Kidney epithelial cell (primary cell): ENCODE measurements at regions not wholly inside any gene's neighbourhood (a gene's known extent, or its start where the extent isn't known, plus 50 kb on each side); places are given as distances from the start of the nearest gene placed in this dataset.

Source experiments
- DNase-seq: peaks from one replicate; pipeline ENCODE4 v3.0.0-alpha.2; 2010; ENCODE audit warnings: low read depth
- H3K27me3 ChIP-seq: 2 replicates; pipeline ENCODE4 v1.6.0; 2011; ENCODE audit warnings: low read length; ENCODE audit not compliant: control insufficient read depth, insufficient read depth
- H3K36me3 ChIP-seq: 2 replicates; pipeline ENCODE4 v1.5.1; 2011; ENCODE audit warnings: low read length; ENCODE audit not compliant: control insufficient read depth, insufficient read depth
- H3K4me3 ChIP-seq: 2 replicates; pipeline ENCODE4 v1.5.1; 2011; ENCODE audit warnings: low read depth, mild to moderate bottlenecking, control low read depth, low read length
- CTCF ChIP-seq: IDR thresholded peaks from 2 replicates; pipeline ENCODE4 v1.5.1; 2011; ENCODE audit warnings: mild to moderate bottlenecking, moderate library complexity, low read length, control low read depth, inconsistent platforms; ENCODE audit not compliant: insufficient read depth, poor library complexity, severe bottlenecking

GRCh38 chr16:51402785-51403184 is 251.7 kb upstream of the SALL1 start:
- H3K27me3 ChIP-seq = no peaks in the 10 kb centered on the region
- no peak for DNase-seq
- H3K4me3 ChIP-seq = no peak overlapping the region
- no peaks in the 10 kb centered on the region for H3K36me3 ChIP-seq
- TF ChIP-seq CTCF = no peak

DNA sequence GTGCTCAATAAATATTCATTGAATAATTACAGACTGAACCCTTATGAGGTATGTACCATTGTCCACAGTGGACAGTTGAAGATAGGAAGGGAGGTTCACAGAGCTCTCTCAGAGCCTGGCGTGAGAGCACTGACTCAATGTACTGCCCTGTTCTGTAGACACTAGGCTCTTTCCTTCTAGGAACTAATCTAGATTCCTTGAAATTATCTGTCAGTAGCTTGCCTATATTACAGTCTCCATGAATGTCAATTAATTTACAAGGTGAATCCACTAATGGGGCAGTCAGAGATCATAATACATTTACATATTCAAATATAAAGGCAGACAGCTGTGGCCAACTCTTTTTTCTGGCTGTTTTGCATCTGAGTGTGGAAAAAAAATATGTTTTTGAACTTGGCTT is 251.2 kb upstream of the SALL1 start:
- Histone ChIP-seq H3K4me3 (no peak overlapping the region), H3K27me3 (no peaks in the 10 kb centered on the region), H3K36me3 (no peaks in the 10 kb centered on the region)
- DNase-seq = no peak
- TF ChIP-seq CTCF = no peak

- no peaks in the 10 kb centered on the region for H3K36me3 ChIP-seq
- H3K27me3 ChIP-seq = no peaks in the 10 kb centered on the region
- no peak overlapping the region for H3K4me3 ChIP-seq
- no peak for DNase-seq
- no peak for TF ChIP-seq CTCF
Measured at GRCh38 chr16:51401673-51402072, 250.6 kb upstream of the SALL1 start.

GRCh38 chr16:51399908-51400670 is 249.0 kb upstream of the SALL1 start:
- no peak for DNase-seq
- H3K4me3 ChIP-seq = no peak overlapping the region
- H3K27me3 ChIP-seq = no peaks in the 10 kb centered on the region
- TF ChIP-seq CTCF = no peak
- no peaks in the 10 kb centered on the region for H3K36me3 ChIP-seq

DNA sequence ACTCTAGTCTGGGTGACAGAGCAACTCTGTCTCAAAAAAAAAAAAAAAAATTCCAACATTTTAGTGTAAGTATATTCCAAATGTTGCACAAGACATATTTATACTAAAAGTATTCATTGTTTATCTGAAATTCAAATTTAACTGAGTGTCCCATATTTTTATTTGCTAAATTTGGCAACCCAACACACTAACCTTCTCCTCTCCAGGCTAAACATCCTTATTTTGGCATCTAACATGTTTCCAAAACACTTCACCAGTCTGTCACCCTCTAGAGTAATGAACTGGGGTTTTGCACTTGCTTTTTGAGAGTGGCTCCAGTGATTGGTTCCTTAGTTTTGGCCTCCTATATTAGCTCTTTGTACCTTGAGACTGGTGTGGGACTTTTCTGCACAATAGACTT is 243.4 kb upstream of the SALL1 start:
- no peak for TF ChIP-seq CTCF

More for the DNA sequence above, 243.4 kb upstream of the SALL1 start:
- Histone ChIP-seq H3K36me3 (no peaks in the 10 kb centered on the region), H3K27me3 (no peaks in the 10 kb centered on the region), H3K4me3 (no peak overlapping the region)
- DNase-seq = no peak
